Uterus (tissue), 2 donors: ENCODE measurements at regions not wholly inside any gene's neighbourhood (a gene's known extent, or its start where the extent isn't known, plus 50 kb on each side); places are given as distances from the start of the nearest gene placed in this dataset.

Experiments
- POLR2A ChIP-seq, 2 donors: fragments of 450-650 bp; IDR thresholded peaks; one replicate each; pipeline ENCODE4 v1.6.1; 2016; ENCODE audit warnings: antibody characterized with exemption in 2 of 2, mild to moderate bottlenecking in 1 of 2, moderate library complexity in 1 of 2
- TF ChIP-seq, protein P1 (sequence below), 4 experiments: fragments of 200-600 bp in 2 of 4; fragments of 450-650 bp in 2 of 4; sonication (generic) in 2 of 4; IDR thresholded peaks; one replicate each; pipeline ENCODE4 v1.5.1; 2016 to 2019; ENCODE audit warnings: antibody characterized with exemption in 4 of 4, mild to moderate bottlenecking in 2 of 4, moderate library complexity in 1 of 4

DNA sequence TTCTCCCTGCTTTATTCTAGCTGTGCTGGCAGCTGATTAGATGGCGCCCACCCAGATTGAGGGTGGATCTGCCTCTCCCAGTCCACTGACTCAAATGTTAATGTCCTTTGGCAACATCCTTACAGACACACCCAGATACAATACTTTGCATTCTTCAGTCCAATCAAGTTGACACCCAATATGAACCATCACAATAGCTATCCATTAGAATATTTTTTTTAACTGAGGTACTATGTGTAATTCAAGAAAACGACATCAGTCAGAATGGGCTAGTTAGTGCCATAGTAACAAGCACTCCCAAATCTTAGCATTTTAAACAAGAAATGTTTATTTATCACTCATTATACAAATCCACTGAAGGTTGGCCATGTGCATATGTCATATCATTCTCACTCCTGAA is 723.1 kb downstream of the NR2F2 start:
- TF ChIP-seq POLR2A (IDR thresholded peaks at IDR 0.05) = no peak
- TF ChIP-seq, protein P1, sequence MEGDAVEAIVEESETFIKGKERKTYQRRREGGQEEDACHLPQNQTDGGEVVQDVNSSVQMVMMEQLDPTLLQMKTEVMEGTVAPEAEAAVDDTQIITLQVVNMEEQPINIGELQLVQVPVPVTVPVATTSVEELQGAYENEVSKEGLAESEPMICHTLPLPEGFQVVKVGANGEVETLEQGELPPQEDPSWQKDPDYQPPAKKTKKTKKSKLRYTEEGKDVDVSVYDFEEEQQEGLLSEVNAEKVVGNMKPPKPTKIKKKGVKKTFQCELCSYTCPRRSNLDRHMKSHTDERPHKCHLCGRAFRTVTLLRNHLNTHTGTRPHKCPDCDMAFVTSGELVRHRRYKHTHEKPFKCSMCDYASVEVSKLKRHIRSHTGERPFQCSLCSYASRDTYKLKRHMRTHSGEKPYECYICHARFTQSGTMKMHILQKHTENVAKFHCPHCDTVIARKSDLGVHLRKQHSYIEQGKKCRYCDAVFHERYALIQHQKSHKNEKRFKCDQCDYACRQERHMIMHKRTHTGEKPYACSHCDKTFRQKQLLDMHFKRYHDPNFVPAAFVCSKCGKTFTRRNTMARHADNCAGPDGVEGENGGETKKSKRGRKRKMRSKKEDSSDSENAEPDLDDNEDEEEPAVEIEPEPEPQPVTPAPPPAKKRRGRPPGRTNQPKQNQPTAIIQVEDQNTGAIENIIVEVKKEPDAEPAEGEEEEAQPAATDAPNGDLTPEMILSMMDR (IDR thresholded peaks at IDR 0.05) = no peak
